ENCODE measurements at regions not wholly inside any gene's neighbourhood (a gene's known extent, or its start where the extent isn't known, plus 50 kb on each side); places are given as distances from the start of the nearest gene placed in this dataset.

DNA sequence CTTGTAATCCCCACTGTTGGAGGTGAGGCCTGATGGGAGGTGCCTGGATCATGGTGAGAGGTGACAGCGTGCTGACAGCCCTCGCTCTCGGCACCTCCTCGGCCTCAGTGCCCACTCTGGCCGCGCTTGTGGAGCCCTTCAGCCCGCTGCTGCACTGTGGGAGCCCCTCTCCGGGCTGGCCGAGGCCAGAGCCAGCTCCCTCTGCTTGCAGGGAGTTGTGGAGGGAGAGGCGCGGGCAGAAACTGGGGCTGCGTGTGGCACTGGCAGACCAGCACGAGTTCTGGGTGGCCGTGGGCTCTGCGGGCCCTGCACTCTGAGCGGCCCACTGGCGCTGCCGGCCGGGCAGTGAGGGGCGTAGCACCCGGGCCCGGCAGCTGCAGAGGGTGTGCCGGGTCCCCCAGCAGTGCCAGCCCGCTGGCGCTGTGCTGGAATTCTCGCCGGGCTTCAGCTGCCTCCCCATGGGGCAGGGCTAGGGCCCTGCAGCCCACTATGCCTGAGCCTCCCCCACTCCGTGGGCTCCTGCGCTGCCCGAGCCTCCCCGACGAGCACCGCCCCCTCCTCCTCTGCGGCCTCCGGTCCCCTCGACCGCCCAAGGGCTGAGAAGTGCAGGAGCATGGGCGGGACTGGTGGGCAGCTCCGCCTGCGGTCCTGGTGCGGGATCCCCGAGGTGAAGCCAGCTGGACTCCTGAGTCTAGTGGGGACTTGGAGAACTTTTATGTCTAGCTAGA lies 197.1 kb downstream of the SPP2 start:
- H3K27me3 ChIP-seq (ENCODE audit: insufficient read depth, low read length): no peaks in the 10 kb centered on the region
- H3K27ac ChIP-seq (ENCODE audit: low read depth, low read length): no peak overlapping the region
- peaks cover 27% of the 10 kb centered on the region; the same call in 1 of the 2 replicates for H3K4me1 ChIP-seq (ENCODE audit: insufficient read depth, low read length)
- H3K9ac ChIP-seq (ENCODE audit: low read depth, low read length): no peak overlapping the region
- H3K4me3 ChIP-seq (ENCODE audit: low read length): no peak overlapping the region
- H3K36me3 ChIP-seq (ENCODE audit: insufficient read depth, low read length): no peaks in the 10 kb centered on the region
- 96% methylated on average over 42 of the region's 42 CpGs for WGBS
- peaks cover 12% of the 10 kb centered on the region for H3K9me3 ChIP-seq (ENCODE audit: insufficient read depth, low read depth, low read length)

- Histone ChIP-seq H3K4me3 (ENCODE audit: low read length) (no peak overlapping the region), H3K4me1 (ENCODE audit: insufficient read depth, low read length) (peaks cover 24% of the 10 kb centered on the region; the same call in 1 of the 2 replicates), H3K27ac (ENCODE audit: low read depth, low read length) (no peak overlapping the region), H3K36me3 (ENCODE audit: insufficient read depth, low read length) (no peaks in the 10 kb centered on the region), H3K27me3 (ENCODE audit: insufficient read depth, low read length) (no peaks in the 10 kb centered on the region), H3K9ac (ENCODE audit: low read depth, low read length) (no peak overlapping the region), H3K9me3 (ENCODE audit: insufficient read depth, low read depth, low read length) (peaks cover 12% of the 10 kb centered on the region)
- 93% methylated on average over 3 of the region's 5 CpGs for WGBS
Observed at GRCh38 chr2:234245945-234246344, 195.4 kb downstream of the SPP2 start.

GRCh38 chr2:234243871-234244565 lies 193.5 kb downstream of the SPP2 start:
- H3K4me1 ChIP-seq (ENCODE audit: insufficient read depth, low read length): peaks cover 14% of the 10 kb centered on the region; the same call in 1 of the 2 replicates
- WGBS: 90% methylated on average over 2 of the region's 2 CpGs
- peaks cover 19% of the 10 kb centered on the region for H3K9me3 ChIP-seq (ENCODE audit: insufficient read depth, low read depth, low read length)
- no peaks in the 10 kb centered on the region for H3K27me3 ChIP-seq (ENCODE audit: insufficient read depth, low read length)
- H3K4me3 ChIP-seq (ENCODE audit: low read length): no peak overlapping the region
- H3K27ac ChIP-seq (ENCODE audit: low read depth, low read length): no peak overlapping the region
- no peak overlapping the region for H3K9ac ChIP-seq (ENCODE audit: low read depth, low read length)
- H3K36me3 ChIP-seq (ENCODE audit: insufficient read depth, low read length): no peaks in the 10 kb centered on the region

DNA sequence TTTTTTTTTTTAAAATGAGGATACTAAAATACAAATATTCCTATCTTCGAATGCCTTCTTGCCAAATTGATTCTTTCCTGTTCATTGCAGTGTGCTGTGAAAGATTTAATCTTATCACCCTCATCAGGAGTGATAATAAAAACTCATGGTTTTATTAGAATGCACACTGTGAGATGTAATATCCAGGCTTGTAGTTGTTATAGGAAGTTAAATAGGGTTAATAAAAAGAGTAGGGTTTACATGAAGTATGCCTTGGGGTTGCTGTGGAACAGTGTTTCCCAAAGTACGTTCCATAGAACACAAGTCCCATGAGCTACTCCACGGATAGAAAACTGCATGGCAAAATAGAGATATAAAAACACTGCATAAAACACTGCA lies 191.9 kb downstream of the SPP2 start:
- peaks cover 14% of the 10 kb centered on the region; the same call in 1 of the 2 replicates for H3K4me1 ChIP-seq (ENCODE audit: insufficient read depth, low read length)
- no peak overlapping the region for H3K4me3 ChIP-seq (ENCODE audit: low read length)
- H3K27ac ChIP-seq (ENCODE audit: low read depth, low read length): no peak overlapping the region
- peaks cover 18% of the 10 kb centered on the region for H3K9me3 ChIP-seq (ENCODE audit: insufficient read depth, low read depth, low read length)
- H3K9ac ChIP-seq (ENCODE audit: low read depth, low read length): no peak overlapping the region
- H3K27me3 ChIP-seq (ENCODE audit: insufficient read depth, low read length): no peaks in the 10 kb centered on the region
- 91% methylated on average over 2 of the region's 3 CpGs for WGBS
- no peaks in the 10 kb centered on the region for H3K36me3 ChIP-seq (ENCODE audit: insufficient read depth, low read length)

- Histone ChIP-seq H3K4me3 (ENCODE audit: low read length) (no peak overlapping the region), H3K4me1 (ENCODE audit: insufficient read depth, low read length) (peaks cover 14% of the 10 kb centered on the region; the same call in 1 of the 2 replicates), H3K36me3 (ENCODE audit: insufficient read depth, low read length) (no peaks in the 10 kb centered on the region), H3K9ac (ENCODE audit: low read depth, low read length) (no peak overlapping the region), H3K27ac (ENCODE audit: low read depth, low read length) (no peak overlapping the region), H3K27me3 (ENCODE audit: insufficient read depth, low read length) (no peaks in the 10 kb centered on the region), H3K9me3 (ENCODE audit: insufficient read depth, low read depth, low read length) (peaks cover 12% of the 10 kb centered on the region)
- 88% methylated on average over 10 of the region's 13 CpGs for WGBS
Observed at GRCh38 chr2:234241656-234242458, 191.4 kb downstream of the SPP2 start.

DNA sequence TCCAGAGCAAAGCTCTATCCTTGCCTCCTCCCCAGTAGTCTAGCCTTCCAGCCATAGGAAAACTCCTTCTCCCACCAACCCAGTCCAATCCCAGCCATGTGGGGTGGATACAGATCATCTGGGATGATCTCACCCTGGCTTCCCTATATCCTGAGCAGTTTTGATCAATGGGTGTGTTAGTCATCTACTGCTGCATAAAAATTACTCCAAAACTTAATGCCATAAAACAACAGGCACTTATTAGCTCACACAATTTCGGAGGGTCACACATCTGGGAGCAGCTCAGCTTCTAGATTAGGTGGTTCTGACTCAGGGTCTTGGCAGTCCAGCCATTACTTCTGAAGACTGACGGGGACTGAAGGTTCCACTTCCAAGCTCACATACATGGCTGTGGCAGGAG lies 190.4 kb downstream of the SPP2 start:
- Histone ChIP-seq H3K36me3 (ENCODE audit: insufficient read depth, low read length) (no peaks in the 10 kb centered on the region), H3K27me3 (ENCODE audit: insufficient read depth, low read length) (no peaks in the 10 kb centered on the region), H3K9ac (ENCODE audit: low read depth, low read length) (no peak overlapping the region), H3K4me3 (ENCODE audit: low read length) (no peak overlapping the region), H3K9me3 (ENCODE audit: insufficient read depth, low read depth, low read length) (peaks cover 9% of the 10 kb centered on the region), H3K27ac (ENCODE audit: low read depth, low read length) (no peak overlapping the region), H3K4me1 (ENCODE audit: insufficient read depth, low read length) (peaks cover 12% of the 10 kb centered on the region; the same call in 1 of the 2 replicates)
- WGBS: 92% methylated on average over 2 of the region's 2 CpGs

- Histone ChIP-seq H3K9me3 (ENCODE audit: insufficient read depth, low read depth, low read length) (peaks cover 9% of the 10 kb centered on the region), H3K9ac (ENCODE audit: low read depth, low read length) (no peak overlapping the region), H3K27me3 (ENCODE audit: insufficient read depth, low read length) (no peaks in the 10 kb centered on the region), H3K4me1 (ENCODE audit: insufficient read depth, low read length) (no peaks in the 10 kb centered on the region), H3K27ac (ENCODE audit: low read depth, low read length) (no peak overlapping the region), H3K36me3 (ENCODE audit: insufficient read depth, low read length) (no peaks in the 10 kb centered on the region), H3K4me3 (ENCODE audit: low read length) (no peak overlapping the region)
Observed at GRCh38 chr2:234235191-234235590, 184.7 kb downstream of the SPP2 start.

DNA sequence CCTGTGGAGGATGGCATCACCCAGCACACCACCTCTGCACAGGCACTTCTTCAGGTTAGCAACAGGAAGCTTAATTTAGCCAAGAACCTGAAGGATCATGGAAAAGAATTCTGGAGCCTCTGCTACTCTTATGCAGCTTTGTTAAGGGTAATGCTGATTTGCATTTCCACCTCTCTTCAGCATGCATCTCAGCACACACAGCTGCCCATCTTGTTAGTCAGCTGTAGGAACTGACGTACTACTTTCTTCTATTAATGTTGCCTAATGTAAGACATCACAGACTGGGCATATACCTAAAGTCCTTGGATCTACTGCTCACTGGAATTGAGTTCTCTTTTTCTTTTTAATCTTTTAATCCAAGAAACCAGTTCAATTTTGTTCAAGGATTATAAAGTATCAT lies 181.0 kb downstream of the SPP2 start:
- Histone ChIP-seq H3K27ac (ENCODE audit: low read depth, low read length) (no peak overlapping the region), H3K9me3 (ENCODE audit: insufficient read depth, low read depth, low read length) (no peaks in the 10 kb centered on the region), H3K36me3 (ENCODE audit: insufficient read depth, low read length) (no peaks in the 10 kb centered on the region), H3K27me3 (ENCODE audit: insufficient read depth, low read length) (no peaks in the 10 kb centered on the region), H3K9ac (ENCODE audit: low read depth, low read length) (no peak overlapping the region), H3K4me1 (ENCODE audit: insufficient read depth, low read length) (no peaks in the 10 kb centered on the region), H3K4me3 (ENCODE audit: low read length) (no peak overlapping the region)
- 78% methylated on average over 1 of the region's 1 CpG for WGBS

DNA sequence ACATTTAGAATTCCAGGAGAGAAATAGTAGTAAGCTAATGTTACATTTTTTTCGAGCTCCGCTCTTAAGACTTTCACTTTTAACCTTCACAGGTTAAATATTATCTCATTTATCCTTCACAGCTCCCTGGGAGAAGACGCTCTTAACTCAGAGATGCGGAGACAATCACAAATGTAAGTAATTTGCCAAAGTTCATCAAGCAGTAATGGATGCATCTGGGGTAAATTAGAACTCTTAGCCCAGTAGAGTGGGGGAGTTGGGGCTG lies 168.5 kb downstream of the SPP2 start:
- no peak overlapping the region for H3K4me3 ChIP-seq (ENCODE audit: low read length)
- no peak overlapping the region for H3K9ac ChIP-seq (ENCODE audit: low read depth, low read length)
- no peaks in the 10 kb centered on the region for H3K9me3 ChIP-seq (ENCODE audit: insufficient read depth, low read depth, low read length)
- H3K4me1 ChIP-seq (ENCODE audit: insufficient read depth, low read length): no peaks in the 10 kb centered on the region
- H3K27me3 ChIP-seq (ENCODE audit: insufficient read depth, low read length): no peaks in the 10 kb centered on the region
- 100% methylated on average over 4 of the region's 4 CpGs for WGBS
- H3K36me3 ChIP-seq (ENCODE audit: insufficient read depth, low read length): no peaks in the 10 kb centered on the region
- H3K27ac ChIP-seq (ENCODE audit: low read depth, low read length): no peak overlapping the region

- WGBS: 92% methylated on average over 11 of the region's 11 CpGs
- Histone ChIP-seq H3K36me3 (ENCODE audit: insufficient read depth, low read length) (no peaks in the 10 kb centered on the region), H3K27me3 (ENCODE audit: insufficient read depth, low read length) (no peaks in the 10 kb centered on the region), H3K9me3 (ENCODE audit: insufficient read depth, low read depth, low read length) (no peaks in the 10 kb centered on the region), H3K9ac (ENCODE audit: low read depth, low read length) (no peak overlapping the region), H3K4me3 (ENCODE audit: low read length) (no peak overlapping the region), H3K4me1 (ENCODE audit: insufficient read depth, low read length) (no peaks in the 10 kb centered on the region), H3K27ac (ENCODE audit: low read depth, low read length) (no peak overlapping the region)
Observed at GRCh38 chr2:234218266-234219045, 168.0 kb downstream of the SPP2 start.

DNA sequence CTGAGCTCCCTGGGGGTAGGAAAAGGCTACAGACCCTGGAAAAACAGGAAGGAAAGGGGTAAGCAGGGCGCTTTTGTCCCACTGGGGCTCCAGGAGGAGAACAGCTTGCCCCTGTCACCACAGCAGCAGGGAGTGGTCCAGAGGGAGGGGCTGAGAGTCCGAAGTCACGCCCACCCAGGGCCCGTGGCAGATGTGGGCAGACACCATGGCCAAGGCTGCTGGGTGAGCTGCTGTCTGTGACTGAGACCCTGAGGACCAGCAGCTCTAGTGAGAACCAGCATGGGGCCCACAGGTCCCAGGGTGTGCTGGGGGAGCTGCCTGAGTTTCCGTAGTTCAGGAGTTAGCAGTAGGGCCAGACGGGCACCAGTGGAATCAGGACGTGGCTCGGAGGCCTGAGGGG lies 162.0 kb downstream of the SPP2 start:
- Histone ChIP-seq H3K4me1 (ENCODE audit: insufficient read depth, low read length) (no peaks in the 10 kb centered on the region), H3K4me3 (ENCODE audit: low read length) (no peak overlapping the region), H3K9me3 (ENCODE audit: insufficient read depth, low read depth, low read length) (no peaks in the 10 kb centered on the region), H3K9ac (ENCODE audit: low read depth, low read length) (no peak overlapping the region), H3K36me3 (ENCODE audit: insufficient read depth, low read length) (no peaks in the 10 kb centered on the region), H3K27ac (ENCODE audit: low read depth, low read length) (no peak overlapping the region), H3K27me3 (ENCODE audit: insufficient read depth, low read length) (no peaks in the 10 kb centered on the region)
- WGBS: 85% methylated on average over 8 of the region's 8 CpGs
